GM12878 (cell line): ENCODE measurements at regions not wholly inside any gene's neighbourhood (a gene's known extent, or its start where the extent isn't known, plus 50 kb on each side); places are given as distances from the start of the nearest gene placed in this dataset.

Source experiments
- ATAC-seq: fragments of 200-7000 bp; cut with Tn5 transposase; 3 replicates; pipeline ENCODE4 v1.9.1; 2020; ENCODE audit warnings: mild to moderate bottlenecking, moderate library complexity
- BruUV-seq: library from RNA; stranded (reverse); fragments of 400-500 nt; replicated peaks from 2 replicates; lab custom pipeline; 2021; lab: Mats Ljungman, UMichigan
- CTCF ChIA-PET: fragments of 300-600 bp; sonication (Branson Sonifier 250); formaldehyde crosslinking; extraction: SDS; loops from one replicate; lab custom pipeline; 2021; ENCODE audit warnings: inconsistent platforms; lab: Yijun Ruan, JAX
- POLR2A ChIA-PET: fragments of 350-600 bp; formaldehyde crosslinking; extraction: SDS; loops from one replicate; lab custom pipeline; 2021; ENCODE audit warnings: inconsistent platforms; lab: Charles Lee
- RAD21 ChIA-PET: fragments of 300-600 bp; sonication (Branson Sonifier 250); formaldehyde crosslinking; loops from one replicate; lab custom pipeline; 2023; ENCODE audit warnings: antibody characterized with exemption; ENCODE audit not compliant: unreplicated experiment; lab: Charles Lee
- SMC1A ChIA-PET: fragments of 300-600 bp; sonication (Branson Sonifier 250); formaldehyde crosslinking; loops from one replicate; lab custom pipeline; 2023; ENCODE audit not compliant: unreplicated experiment, uncharacterized antibody; lab: Charles Lee
- DNase-seq: peaks from one replicate; pipeline ENCODE4 v3.0.0-alpha.2; 2011; ENCODE audit warnings: low read depth, low spot score
- FAIRE-seq: peaks from 3 replicates; lab custom pipeline; 2011; peaks lifted over from hg19 to GRCh38; lab: Jason Lieb, UNC
- H2AFZ ChIP-seq: 2 replicates; pipeline ENCODE4 v1.6.0; 2011; ENCODE audit warnings: low read depth, low read length, control low read depth; ENCODE audit not compliant: control insufficient read depth
- H3K27ac ChIP-seq: 2 replicates; pipeline ENCODE4 v1.5.1; 2011; ENCODE audit warnings: control low read depth; ENCODE audit not compliant: control insufficient read depth, insufficient read depth
- H3K27me3 ChIP-seq, 2 experiments: replicated peaks in 1 of 2; 2 replicates each; pipeline versions ENCODE4 v1.6.0 to v1.6.1; 2011; ENCODE audit warnings: low read length in 1 of 2; ENCODE audit not compliant: control insufficient read depth in 2 of 2, insufficient read depth in 2 of 2
- H3K36me3 ChIP-seq, 2 experiments: 2 replicates each; pipeline ENCODE4 v1.5.1; 2011; ENCODE audit warnings: low read length in 1 of 2; ENCODE audit not compliant: control insufficient read depth in 2 of 2, insufficient read depth in 2 of 2
- H3K4me1 ChIP-seq: 2 replicates; pipeline ENCODE4 v1.6.1; 2011; ENCODE audit warnings: mild to moderate bottlenecking, low read length, moderate library complexity, mixed read lengths; ENCODE audit not compliant: control insufficient read depth, insufficient read depth
- H3K4me2 ChIP-seq: 2 replicates; pipeline ENCODE4 v1.6.0; 2011; ENCODE audit warnings: control low read depth; ENCODE audit not compliant: control insufficient read depth, insufficient read depth
- H3K4me3 ChIP-seq: fragments of 200-600 bp; sonication (generic); 2 replicates; pipeline ENCODE4 v1.5.1; 2016
- H3K79me2 ChIP-seq: 2 replicates; pipeline ENCODE4 v1.6.0; 2011; ENCODE audit warnings: low read length; ENCODE audit not compliant: control insufficient read depth, insufficient read depth
- H3K9ac ChIP-seq: 2 replicates; pipeline ENCODE4 v1.8.0; 2011; ENCODE audit warnings: low read length, control low read depth, mixed read lengths; ENCODE audit not compliant: control insufficient read depth, insufficient read depth
- H3K9me3 ChIP-seq: replicated peaks from 3 replicates; pipeline ENCODE4 v1.5.1; 2011; ENCODE audit warnings: mild to moderate bottlenecking, low read length; ENCODE audit not compliant: control insufficient read depth, insufficient read depth
- H4K20me1 ChIP-seq: 2 replicates; pipeline ENCODE4 v1.6.0; 2011; ENCODE audit not compliant: control insufficient read depth, insufficient read depth
- BHLHE40 ChIP-seq, 2 experiments: fragments of 450-650 bp in 1 of 2; IDR thresholded peaks; 2 replicates each; pipeline ENCODE4 v1.6.1; 2011 to 2017; ENCODE audit warnings: low read depth in 2 of 2, borderline replicate concordance in 1 of 2, improper control_type of control experiment in 1 of 2, low read length in 1 of 2, mild to moderate bottlenecking in 1 of 2
- EED ChIP-seq: sonication (generic); IDR thresholded peaks from 2 replicates; pipeline ENCODE4 v1.6.1; 2016; ENCODE audit warnings: antibody characterized with exemption, low read depth
- ETV6 ChIP-seq, 2 experiments: fragments of 450-650 bp in 1 of 2; IDR thresholded peaks in 1 of 2; conservative IDR thresholded peaks in 1 of 2; 2 replicates each; pipeline ENCODE4 v1.6.1; 2014; ENCODE audit warnings: antibody characterized with exemption in 1 of 2, borderline replicate concordance in 1 of 2, low read depth in 1 of 2, mild to moderate bottlenecking in 1 of 2, moderate library complexity in 1 of 2
- PAX5 ChIP-seq: IDR thresholded peaks from 2 replicates; pipeline ENCODE4 v1.6.1; 2011; ENCODE audit warnings: low read depth, low read length, borderline replicate concordance
- PML ChIP-seq: IDR thresholded peaks from 2 replicates; pipeline ENCODE4 v1.6.1; 2012; ENCODE audit warnings: low read length, inconsistent platforms
- POLR2AphosphoS5 ChIP-seq: IDR thresholded peaks from 2 replicates; pipeline ENCODE4 v1.6.1; 2011; ENCODE audit warnings: mild to moderate bottlenecking, low read length, inconsistent platforms
- ZBTB40 ChIP-seq: fragments of 450-650 bp; IDR thresholded peaks from 2 replicates; pipeline ENCODE4 v1.6.1; 2016; ENCODE audit warnings: mild to moderate bottlenecking, moderate library complexity, borderline replicate concordance
- WGBS: methylation state at CpG from one replicate; pipeline ENCODE4 v1.1.6; 2016; ENCODE audit warnings: low lambda C conversion rate; ENCODE audit not compliant: insufficient replicate concordance, insufficient coverage; ENCODE audit errors: missing lambda C conversion rate; 5-methylcytosine and 5-hydroxymethylcytosine counted together
- in situ Hi-C: fragments of 300-500 bp; cut with MboI; formaldehyde crosslinking; loops from 9 replicates; pipeline ENCODE4 v1.14.3; 2018; ENCODE audit warnings: mixed read lengths
- intact Hi-C: fragments of 100-400 bp; cut with micrococcal nuclease; formaldehyde crosslinking; loops from one replicate; pipeline ENCODE4 v1.14.2; 2022; ENCODE audit not compliant: unreplicated experiment
- TF ChIP-seq, protein P1 (sequence below): fragments of 450-650 bp; IDR thresholded peaks from 2 replicates; pipeline ENCODE4 v1.6.1; 2017; ENCODE audit warnings: low read depth, mild to moderate bottlenecking, moderate library complexity

DNA sequence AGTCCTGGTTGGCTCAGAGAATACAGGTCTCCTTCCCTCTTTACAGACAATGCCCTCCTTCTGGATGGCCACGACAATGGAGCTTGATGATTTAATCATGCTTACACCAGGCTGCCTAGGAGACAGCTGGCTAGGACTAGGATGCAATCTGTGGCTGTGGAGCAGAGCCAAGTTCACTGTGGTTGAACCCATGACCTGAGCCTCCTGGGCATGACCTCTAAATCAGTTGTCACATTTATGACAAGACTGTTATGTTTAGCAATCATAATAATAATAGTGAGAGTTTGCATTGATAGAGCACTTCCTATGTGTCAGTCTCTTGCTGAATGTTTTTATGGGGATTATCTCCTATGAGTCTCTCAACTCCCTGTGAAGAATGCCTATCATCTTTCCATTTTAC lies 244.1 kb downstream of the ICOS start:
- Histone ChIP-seq H2AFZ (no peak overlapping the region), H3K9me3 (no peaks in the 10 kb centered on the region), H3K4me1 (no peaks in the 10 kb centered on the region), H3K9ac (no peak overlapping the region), H3K27ac (no peak overlapping the region), H3K27me3 (0 out of 4 replicates have a peak, but pooled peaks cover 0 to 2% of the 10 kb centered on the region in 2 experiments), H4K20me1 (no peaks in the 10 kb centered on the region), H3K79me2 (no peaks in the 10 kb centered on the region), H3K4me2 (no peak overlapping the region), H3K36me3 (no peaks in the 10 kb centered on the region), H3K4me3 (no peak overlapping the region)
- DNase-seq (no peak), ATAC-seq (no peak), FAIRE-seq (no peak)
- SMC1A ChIA-PET = interaction anchor here (0.5 kb wide), 1 partner anchor 69 kb away, joined by 3 read pairs; no protein-coding TSS in a partner anchor
- TF ChIP-seq POLR2AphosphoS5 (no peak), ETV6 (conservative IDR thresholded peaks at IDR 0.05 in 1 of 2, IDR thresholded peaks at IDR 0.05 in 1 of 2; ENCODE audit: borderline replicate concordance in 1 of 2, low read depth in 1 of 2) (no peak), ZBTB40 (no peak), BHLHE40 (IDR thresholded peaks at IDR 0.05; ENCODE audit: borderline replicate concordance in 1 of 2, low read depth in 2 of 2, low read length in 1 of 2) (no peak), PML (no peak), EED (no peak), PAX5 (no peak)
- TF ChIP-seq, protein P1, sequence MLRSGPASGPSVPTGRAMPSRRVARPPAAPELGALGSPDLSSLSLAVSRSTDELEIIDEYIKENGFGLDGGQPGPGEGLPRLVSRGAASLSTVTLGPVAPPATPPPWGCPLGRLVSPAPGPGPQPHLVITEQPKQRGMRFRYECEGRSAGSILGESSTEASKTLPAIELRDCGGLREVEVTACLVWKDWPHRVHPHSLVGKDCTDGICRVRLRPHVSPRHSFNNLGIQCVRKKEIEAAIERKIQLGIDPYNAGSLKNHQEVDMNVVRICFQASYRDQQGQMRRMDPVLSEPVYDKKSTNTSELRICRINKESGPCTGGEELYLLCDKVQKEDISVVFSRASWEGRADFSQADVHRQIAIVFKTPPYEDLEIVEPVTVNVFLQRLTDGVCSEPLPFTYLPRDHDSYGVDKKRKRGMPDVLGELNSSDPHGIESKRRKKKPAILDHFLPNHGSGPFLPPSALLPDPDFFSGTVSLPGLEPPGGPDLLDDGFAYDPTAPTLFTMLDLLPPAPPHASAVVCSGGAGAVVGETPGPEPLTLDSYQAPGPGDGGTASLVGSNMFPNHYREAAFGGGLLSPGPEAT = no peak
- POLR2A ChIA-PET = no interaction called here
- intact Hi-C loops (no loop called here), in situ Hi-C loops (no loop called here)
- no TSS peak for BruUV-seq
- CTCF ChIA-PET = interaction anchor here (0.8 to 1.7 kb wide), 5 partner anchors 10 to 696 kb away, joined by 3 to 5 read pairs (median 3); no protein-coding TSS in a partner anchor
- WGBS = 7% methylated on average over 1 of the region's 1 CpG
- RAD21 ChIA-PET = no interaction called here
